ENCODE measurements at regions not wholly inside any gene's neighbourhood (a gene's known extent, or its start where the extent isn't known, plus 50 kb on each side); places are given as distances from the start of the nearest gene placed in this dataset.

- no peak for TF ChIP-seq CTCF (conservative IDR thresholded peaks at IDR 0.05; ENCODE audit: low read length)
- TF ChIP-seq EZH2phosphoT487 (IDR thresholded peaks at IDR 0.05; ENCODE audit: borderline replicate concordance): no peak
Measured at GRCh38 chr13:24083141-24083540, 77.4 kb upstream of the SPATA13 start.

Data from Loucy (cell line).